22Rv1 (cell line): ENCODE measurements at regions not wholly inside any gene's neighbourhood (a gene's known extent, or its start where the extent isn't known, plus 50 kb on each side); places are given as distances from the start of the nearest gene placed in this dataset.

Source experiments
- H3K27ac ChIP-seq: fragments of 450-650 bp; 2 replicates; pipeline ENCODE4 v1.5.1; 2017
- ZFX ChIP-seq: fragments of 450-650 bp; IDR thresholded peaks from 2 replicates; pipeline ENCODE4 v1.6.1; 2017; ENCODE audit warnings: antibody characterized with exemption, borderline replicate concordance
- TF ChIP-seq, protein P1 (sequence below): fragments of 450-650 bp; IDR thresholded peaks from 2 replicates; pipeline ENCODE4 v1.5.1; 2017; ENCODE audit warnings: mild to moderate bottlenecking

DNA sequence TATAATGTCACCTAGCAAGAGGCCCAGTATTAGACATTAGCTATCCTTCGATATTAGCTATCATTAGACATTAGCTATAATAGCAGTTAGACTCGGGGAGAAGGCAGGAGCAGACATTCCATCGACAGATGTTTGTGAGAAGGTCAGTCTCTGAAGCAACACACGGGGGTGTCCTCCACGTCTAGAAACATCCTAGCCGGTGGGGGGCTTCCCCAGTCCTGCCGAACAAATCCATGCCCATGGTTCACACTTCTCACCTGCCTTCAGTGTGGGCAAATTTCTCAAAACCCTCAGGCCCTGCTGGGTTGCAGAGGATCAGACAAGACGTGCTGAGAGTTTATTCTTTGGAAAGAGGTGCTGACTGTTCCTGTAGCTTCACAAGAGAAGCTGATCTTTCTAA, 151.1 kb downstream of the IRF8 start:
- H3K27ac ChIP-seq, result no peak overlapping the region
- TF ChIP-seq ZFX, result no peak
- TF ChIP-seq, protein P1, sequence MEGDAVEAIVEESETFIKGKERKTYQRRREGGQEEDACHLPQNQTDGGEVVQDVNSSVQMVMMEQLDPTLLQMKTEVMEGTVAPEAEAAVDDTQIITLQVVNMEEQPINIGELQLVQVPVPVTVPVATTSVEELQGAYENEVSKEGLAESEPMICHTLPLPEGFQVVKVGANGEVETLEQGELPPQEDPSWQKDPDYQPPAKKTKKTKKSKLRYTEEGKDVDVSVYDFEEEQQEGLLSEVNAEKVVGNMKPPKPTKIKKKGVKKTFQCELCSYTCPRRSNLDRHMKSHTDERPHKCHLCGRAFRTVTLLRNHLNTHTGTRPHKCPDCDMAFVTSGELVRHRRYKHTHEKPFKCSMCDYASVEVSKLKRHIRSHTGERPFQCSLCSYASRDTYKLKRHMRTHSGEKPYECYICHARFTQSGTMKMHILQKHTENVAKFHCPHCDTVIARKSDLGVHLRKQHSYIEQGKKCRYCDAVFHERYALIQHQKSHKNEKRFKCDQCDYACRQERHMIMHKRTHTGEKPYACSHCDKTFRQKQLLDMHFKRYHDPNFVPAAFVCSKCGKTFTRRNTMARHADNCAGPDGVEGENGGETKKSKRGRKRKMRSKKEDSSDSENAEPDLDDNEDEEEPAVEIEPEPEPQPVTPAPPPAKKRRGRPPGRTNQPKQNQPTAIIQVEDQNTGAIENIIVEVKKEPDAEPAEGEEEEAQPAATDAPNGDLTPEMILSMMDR, result no peak

DNA sequence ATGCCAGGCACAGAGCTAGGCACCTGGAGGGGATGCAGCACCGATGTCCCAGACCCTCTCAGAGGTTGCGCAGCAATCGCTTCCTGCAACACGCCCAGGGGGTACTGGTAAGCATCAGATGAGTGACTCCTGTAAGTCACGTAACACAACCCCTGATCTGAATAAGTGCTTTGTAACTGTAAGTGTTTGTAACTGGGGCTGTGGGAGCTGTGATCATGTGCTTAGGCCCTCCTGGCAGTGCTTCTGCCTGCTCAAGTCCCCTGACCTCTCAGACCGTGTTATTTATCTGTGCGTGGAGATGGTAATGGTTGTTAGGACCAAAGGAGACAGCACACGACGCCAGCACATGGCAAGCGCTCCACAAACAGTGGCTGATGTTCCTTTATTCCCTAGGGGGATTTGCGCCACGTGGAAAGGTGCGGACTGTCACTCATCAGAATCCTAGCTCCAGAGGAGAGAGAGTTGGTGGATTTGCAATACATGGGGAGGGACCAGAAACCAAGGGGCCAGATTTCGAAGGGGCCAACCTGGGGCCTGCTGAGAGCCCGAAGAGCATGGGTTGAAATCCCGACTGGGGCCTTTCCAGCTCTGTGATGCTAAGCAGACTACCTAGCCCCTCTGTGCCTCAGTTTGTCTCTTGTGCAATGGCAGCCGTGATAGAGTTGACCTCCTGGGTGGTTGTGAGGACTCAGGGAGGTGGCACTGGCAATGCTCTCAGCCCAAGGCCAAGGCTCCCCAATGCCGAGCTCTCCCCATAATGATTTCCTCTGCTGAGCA, 151.8 kb downstream of the IRF8 start:
- TF ChIP-seq, protein P1, result no peak
- TF ChIP-seq ZFX, result no peak
- H3K27ac ChIP-seq, result no peak overlapping the region

DNA sequence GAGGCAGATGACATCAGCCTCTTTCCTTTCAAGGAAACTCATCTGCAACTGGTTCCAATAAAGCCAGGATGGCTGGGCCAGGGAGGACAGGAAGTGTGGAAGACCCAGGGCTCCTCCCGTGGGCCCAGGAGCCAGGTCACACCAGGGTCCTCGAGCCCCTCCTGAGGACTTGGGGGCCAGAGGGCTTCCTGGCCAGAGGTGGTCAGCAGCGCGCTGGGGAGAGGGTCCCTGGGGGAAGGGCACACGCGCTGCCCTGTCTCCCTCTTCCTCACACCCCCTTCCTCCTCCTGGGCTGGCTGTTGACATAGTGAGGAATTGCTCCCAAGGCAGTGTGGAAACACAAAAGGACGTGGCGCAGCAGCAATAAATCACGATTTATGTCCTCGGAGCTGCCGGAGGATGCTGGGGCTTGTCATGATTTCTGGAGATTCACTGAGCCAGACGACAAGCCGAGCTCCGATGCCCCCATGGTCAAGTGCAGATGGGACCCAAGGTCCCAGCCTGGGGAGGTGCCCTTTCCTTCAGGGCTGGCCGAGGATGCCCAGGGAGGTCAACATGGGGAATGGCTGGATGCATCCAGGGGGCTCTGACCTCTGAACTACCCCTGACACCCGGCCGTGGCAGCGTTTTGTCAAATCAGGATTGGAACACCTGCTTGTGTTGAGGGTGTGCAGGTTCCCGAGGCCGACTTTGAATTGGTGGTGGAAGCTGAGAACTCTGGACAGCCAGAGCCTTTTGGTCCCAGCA, 152.6 kb downstream of the IRF8 start:
- TF ChIP-seq, protein P1, result no peak
- no peak for TF ChIP-seq ZFX
- H3K27ac ChIP-seq, result no peak overlapping the region

DNA sequence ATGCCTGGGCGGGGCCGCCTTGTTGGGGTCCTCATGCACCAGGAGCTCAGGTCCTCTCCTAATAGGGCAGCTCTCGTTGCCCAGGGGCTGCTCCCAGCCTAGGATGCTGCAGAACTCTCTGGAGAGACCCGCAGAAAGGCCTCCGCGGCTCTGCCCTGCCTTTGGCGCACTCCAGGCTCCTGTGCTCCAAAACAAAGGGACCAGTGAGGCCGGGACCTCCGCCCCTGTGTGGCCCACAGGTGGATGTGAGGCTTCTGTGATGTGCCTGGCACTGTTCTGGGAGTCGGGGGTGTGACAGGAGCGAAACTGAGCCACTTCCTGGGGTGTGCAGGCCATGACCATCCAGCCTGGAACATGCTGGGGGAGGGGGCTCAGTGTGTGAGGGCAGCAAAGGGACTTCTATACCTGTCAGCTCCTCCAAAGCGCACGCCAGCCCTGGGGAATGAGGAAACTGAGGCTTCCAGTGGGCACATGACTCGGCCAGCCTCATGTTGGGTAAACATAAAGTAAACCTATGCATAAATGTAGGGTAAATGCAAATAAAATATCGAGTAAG, 153.2 kb downstream of the IRF8 start:
- H3K27ac ChIP-seq, result no peak overlapping the region

DNA sequence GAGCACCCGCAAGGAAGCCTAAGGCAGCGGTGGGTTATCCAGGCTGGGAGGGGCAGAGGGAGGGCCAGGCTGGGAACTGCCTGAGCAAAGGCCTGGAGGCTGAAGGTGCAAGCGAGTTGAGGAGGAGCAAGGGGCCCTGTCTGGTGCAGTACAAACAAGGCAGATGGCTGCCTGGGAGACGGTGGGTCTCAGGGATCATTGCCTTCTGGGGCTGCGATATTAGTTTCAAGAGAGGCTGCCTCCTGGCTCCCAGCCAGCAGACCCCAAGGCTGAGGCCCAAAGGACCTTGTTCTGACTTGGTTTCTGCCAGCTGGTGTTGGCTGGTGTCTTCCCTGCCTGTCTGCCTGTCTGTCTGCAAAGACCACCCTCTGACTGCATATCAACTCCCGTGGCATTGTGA, 154.0 kb downstream of the IRF8 start:
- TF ChIP-seq ZFX, result no peak
- TF ChIP-seq, protein P1, result no peak

More for the DNA sequence above, 153.2 kb downstream of the IRF8 start:
- TF ChIP-seq, protein P1, result no peak
- no peak for TF ChIP-seq ZFX

DNA sequence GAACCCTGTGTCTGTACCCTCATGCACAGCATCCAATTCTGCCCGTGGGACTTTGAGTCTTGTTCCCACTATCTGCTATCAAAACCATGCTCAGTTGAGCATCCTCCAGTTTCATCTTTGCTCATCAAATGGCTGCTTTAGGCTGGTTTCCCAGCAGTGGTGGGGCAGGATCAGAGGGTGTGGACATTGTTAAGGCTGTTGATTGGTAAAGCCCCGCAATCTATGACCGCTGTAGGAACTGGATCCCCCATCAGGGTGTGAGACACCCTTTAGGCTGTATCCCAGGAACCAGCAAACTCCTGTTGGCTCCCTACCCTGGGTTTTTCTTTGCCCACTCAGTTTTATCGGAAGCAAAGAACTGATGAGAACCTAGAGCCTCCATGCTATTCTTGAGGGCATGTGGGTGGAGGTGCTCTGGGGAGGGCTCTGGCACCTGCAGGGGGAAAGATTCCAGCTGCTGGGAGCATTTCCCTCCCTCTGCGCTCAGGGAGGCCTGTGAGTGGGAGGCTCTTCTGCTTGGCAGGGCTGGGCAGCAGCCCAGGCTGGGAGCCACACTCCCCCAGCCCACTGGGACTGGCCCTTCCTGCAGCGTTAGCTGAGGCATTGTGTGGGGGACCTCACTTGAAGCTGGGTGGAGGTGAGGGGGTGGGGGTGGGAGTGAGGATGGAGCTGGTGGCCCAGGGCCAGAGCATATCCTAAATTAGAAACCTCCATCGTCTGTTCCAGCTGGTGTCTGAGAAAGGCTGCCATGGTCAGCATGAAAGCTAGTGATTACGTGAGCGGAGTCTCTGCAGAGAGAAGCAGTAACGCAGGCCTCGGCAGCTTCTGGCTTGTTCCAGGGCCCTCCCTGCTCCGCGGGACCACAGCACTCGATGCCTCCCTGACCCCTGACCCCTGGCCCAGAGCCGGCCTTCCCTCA, 160.6 kb downstream of the IRF8 start:
- TF ChIP-seq, protein P1, result no peak
- TF ChIP-seq ZFX, result no peak
- no peak overlapping the region for H3K27ac ChIP-seq

More for the DNA sequence above, 154.0 kb downstream of the IRF8 start:
- H3K27ac ChIP-seq, result no peak overlapping the region
